HTR-8/SVneo (cell line): ENCODE measurements at regions not wholly inside any gene's neighbourhood (a gene's known extent, or its start where the extent isn't known, plus 50 kb on each side); places are given as distances from the start of the nearest gene placed in this dataset.

Source experiments
- DNase-seq: peaks from one replicate; pipeline ENCODE4 v3.0.0; 2011; ENCODE audit warnings: low spot score, mixed read lengths; ENCODE audit not compliant: insufficient read length
- FAIRE-seq: peaks from 2 replicates; lab custom pipeline; 2011; peaks lifted over from hg19 to GRCh38; lab: Jason Lieb, UNC

GRCh38 chr2:207255565-207256470 is 90.1 kb upstream of the KLF7 start:
- DNase-seq (no peak), FAIRE-seq (no peak)

- no peak for FAIRE-seq
- DNase-seq, result no peak
Measured at GRCh38 chr2:207256476-207257207, 90.9 kb upstream of the KLF7 start.

DNA sequence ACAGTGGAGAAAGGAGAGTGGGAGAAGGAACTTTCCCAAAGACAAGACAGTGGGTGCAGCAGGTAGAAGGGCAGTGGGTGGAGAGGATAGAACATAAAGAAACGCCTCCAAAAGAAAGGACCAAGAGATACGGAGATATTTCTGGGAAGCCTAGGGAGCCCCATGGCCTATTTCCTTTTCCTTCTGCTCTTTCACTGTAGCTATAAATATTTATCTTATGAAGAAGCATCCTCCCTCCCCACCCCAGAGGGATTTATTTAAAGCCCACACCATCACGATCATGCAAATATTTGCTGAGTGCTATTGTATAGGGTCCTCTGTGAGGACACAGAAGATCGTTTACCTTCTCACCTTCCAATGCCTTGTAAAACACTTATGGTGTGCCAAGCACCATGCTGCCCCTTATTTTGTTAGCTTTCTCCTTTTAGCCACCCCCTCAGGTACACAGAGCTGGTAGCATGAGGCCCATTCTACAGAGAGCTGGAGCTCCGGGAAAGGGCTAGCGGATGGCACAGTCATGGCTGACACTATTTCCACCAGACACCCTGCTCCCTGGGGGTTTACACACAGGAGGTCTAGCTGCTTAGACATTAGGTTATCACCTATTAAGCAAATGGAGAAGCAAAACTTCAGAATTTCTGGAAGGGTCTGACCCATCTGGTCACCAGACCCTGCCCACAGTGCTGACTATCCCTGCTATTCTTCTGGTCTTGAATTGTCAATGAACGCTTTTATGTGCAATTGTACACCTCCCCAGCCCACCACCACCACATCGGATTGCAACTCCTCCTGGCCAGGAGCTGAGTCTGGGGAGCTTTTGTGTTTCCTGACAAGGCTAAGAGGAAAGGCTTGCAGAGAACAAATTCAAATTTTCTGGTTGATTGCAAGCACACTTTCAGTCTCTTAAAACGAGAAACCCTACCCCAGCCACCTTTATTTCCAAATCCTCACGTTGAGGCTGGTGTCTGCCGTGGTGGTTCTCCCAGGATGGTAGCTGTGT is 91.8 kb upstream of the KLF7 start:
- DNase-seq (no peak), FAIRE-seq (no peak)

GRCh38 chr2:207258263-207258991 is 92.7 kb upstream of the KLF7 start:
- FAIRE-seq, result peak; percentile 88
- peak; percentile 70 for DNase-seq

GRCh38 chr2:207260021-207260420 is 94.3 kb upstream of the KLF7 start:
- FAIRE-seq, result no peak

DNA sequence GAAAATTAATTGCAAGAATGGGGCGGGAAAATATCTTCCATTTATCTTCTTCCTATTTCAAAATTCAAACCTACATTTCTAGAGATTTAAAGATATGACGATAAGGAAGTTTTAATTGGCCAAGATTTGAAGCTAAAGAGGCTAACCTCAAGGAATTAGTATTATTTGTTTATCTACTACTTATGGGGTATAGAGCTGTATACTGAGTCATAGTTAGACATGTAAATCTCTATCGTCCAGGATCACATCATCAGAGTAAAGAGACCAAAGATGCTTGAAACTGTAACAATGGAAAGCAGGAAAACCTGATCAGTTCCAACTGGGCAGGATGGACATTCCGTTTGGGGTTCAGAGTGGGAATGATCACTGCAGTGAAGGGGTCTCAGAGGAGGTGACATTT is 95.2 kb upstream of the KLF7 start:
- DNase-seq, result no peak

More at GRCh38 chr2:207260021-207260420, 94.3 kb upstream of the KLF7 start:
- DNase-seq, result no peak

DNA sequence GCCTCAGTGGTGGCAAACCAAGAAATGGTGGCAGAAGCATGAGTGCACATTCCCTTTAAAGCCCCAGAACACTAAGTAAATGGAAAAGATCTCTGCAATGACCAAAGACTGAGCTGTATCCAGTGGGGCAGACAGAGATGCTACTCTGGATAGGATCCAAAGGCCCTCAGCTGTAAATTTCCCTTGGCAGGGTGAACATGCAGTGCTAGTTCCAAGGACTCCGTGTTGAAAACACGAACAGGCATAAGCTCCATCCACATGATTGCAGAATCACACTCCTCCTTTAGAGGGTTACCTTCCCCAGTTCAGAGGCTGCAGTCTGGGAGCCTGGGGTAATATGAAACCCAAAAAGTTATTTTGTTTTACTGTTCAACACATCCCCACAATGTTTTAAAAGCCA is 98.6 kb upstream of the KLF7 start:
- FAIRE-seq (no peak), DNase-seq (no peak)

More for the DNA sequence above, 95.2 kb upstream of the KLF7 start:
- no peak for FAIRE-seq

GRCh38 chr2:207265332-207265731 is 99.6 kb upstream of the KLF7 start:
- DNase-seq (no peak), FAIRE-seq (no peak)

- DNase-seq (peak; percentile 30), FAIRE-seq (peak; percentile 13)
Measured at GRCh38 chr2:207265869-207266268, 100.1 kb upstream of the KLF7 start.

- DNase-seq (no peak), FAIRE-seq (no peak)
Measured at GRCh38 chr2:207266648-207267047, 100.9 kb upstream of the KLF7 start.

- FAIRE-seq (no peak), DNase-seq (no peak)
Measured at GRCh38 chr2:207269038-207269437, 103.3 kb upstream of the KLF7 start.

- FAIRE-seq (no peak), DNase-seq (no peak)
Measured at GRCh38 chr2:207274530-207275189, 108.9 kb upstream of the KLF7 start.

- DNase-seq (no peak), FAIRE-seq (no peak)
Measured at GRCh38 chr2:207275779-207276178, 110.0 kb upstream of the KLF7 start.

DNA sequence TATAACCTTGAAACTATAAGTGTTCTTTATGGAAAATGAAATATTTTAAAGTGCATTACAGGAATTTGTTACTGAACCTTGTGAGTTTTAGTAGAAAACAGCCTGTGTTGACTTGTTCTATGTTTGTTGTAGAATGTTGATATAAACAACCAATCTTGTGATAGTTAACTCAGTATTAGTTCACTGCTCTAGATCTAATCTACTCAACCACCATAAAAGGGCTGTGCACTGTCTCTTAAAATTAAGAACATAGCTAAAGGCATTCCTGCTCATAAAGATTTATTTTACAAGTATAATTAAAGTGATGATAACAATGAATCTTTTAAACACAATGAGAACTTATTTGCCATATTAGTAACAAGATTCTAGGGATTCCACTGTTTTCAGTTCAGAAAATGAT is 110.5 kb upstream of the KLF7 start:
- FAIRE-seq (no peak), DNase-seq (no peak)

DNA sequence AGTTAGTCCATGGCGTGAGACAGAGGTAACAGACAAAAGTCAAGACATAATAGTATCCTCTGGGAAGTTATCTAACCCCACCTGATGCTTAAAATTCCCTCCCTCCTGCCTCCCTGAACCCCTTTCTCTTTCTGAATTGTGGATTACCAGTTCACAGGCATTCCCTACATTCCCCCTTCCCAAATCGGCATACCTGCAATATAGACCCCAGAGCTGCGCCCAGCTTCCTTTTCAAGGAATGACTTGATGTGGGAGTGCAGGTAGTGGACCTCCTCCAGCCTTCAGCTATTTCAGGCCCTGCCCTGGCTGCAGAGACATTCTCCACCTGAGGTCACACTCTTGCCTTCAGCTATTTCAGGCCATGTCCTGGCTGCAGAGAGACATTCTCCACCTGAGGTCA is 111.1 kb upstream of the KLF7 start:
- FAIRE-seq (no peak), DNase-seq (no peak)

GRCh38 chr2:207279520-207279919 is 113.8 kb upstream of the KLF7 start:
- FAIRE-seq (no peak), DNase-seq (no peak)

DNA sequence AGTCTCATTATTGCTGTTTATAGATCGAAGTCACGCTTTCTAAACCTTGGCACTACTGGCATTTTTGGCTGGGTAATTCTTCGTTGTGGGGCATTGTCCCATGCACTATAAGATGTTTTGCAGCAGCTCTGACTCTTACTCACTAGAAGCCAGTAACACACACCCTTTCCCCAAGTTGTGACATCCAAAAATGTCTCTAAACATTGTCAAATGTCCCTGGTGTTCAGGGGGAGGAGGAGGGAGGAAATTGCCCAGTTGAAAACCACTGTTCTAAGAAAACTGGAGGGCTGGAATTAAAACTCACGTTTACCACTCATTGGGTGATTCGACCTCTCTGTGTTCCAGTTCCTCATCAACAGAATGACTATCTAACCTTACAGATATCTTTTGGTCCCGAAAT is 115.7 kb upstream of the KLF7 start:
- no peak for FAIRE-seq
- DNase-seq, result no peak

DNA sequence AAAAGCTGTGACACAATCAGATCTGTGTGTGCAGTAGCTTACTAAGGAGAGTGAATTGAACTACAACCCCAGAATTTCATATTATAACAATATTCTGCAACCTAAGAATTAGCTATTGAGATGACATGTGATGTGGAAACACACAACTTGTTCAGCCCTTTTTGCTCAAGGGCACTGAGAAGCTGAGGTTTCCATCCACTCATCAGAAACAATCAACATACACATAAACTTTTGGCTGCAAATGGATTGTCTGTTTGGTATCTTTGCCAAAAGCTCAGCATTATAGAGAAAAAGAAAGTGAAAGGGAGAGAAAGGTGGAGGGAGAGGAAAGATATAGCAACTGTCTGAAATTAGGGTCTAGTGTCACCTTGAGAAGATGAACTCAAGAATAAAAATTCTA is 117.2 kb upstream of the KLF7 start:
- no peak for FAIRE-seq
- no peak for DNase-seq

DNA sequence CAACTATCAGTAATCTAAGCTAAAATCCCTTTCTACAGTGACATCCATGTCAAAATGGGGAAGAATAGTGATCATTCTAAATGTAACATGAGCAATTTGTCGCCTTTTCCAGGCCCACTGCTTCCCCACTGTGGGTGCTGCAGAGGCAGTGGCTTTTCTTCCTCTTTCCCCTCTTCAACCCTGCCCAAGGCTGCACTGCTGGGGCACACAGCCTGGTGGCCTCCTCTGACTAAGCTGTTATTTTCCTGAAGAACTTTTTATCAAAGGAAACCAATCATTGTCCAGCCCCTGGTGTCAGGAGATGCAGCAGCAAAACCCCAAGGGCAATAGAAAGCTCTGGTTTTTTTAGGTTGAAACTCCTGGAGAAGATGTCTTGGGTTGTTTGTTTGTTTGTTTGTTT is 117.6 kb upstream of the KLF7 start:
- FAIRE-seq (peak; percentile 60), DNase-seq (no peak)
